ENCODE measurements at regions not wholly inside any gene's neighbourhood (a gene's known extent, or its start where the extent isn't known, plus 50 kb on each side); places are given as distances from the start of the nearest gene placed in this dataset.
"Not testable (repeated sequence)": the region's sequence is repeated elsewhere in the genome, so short reads cannot be mapped to it uniquely, and the experiment has no call there.

DNA sequence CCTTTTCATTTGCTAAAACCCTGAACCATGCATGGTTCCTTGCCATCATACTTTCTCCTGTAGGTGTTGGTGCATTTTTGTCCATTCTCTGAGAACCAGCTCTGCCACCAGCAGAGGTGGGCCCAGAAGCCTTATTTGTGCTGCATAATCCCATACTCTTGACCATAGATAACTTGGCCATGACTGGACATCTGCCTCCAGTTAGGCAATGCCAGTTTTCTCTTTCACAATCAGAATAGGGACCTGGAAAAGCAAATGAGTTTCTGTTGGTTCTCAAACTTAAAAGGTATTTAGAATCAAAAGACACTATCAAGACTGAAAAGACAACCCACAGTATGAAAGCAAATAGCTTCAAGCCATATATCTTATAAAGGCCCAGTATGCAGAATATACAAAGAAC lies 167.3 kb downstream of the MAIP1 start:
- Histone ChIP-seq H3K27me3 (ENCODE audit: control insufficient read depth in 2 of 2, insufficient read depth in 2 of 2, low read length in 2 of 2) (no peaks in the 10 kb centered on the region), H3K79me2 (ENCODE audit: control insufficient read depth, insufficient read depth, low read length) (no peaks in the 10 kb centered on the region), H2AFZ (ENCODE audit: low read depth, low read length) (no peak overlapping the region), H3K9ac (replicated peaks; ENCODE audit: extremely low read depth, insufficient read depth, low read length) (no peak overlapping the region), H3K9me1 (replicated peaks; ENCODE audit: control insufficient read depth, extremely low read depth, insufficient read depth, low read length) (no peaks in the 10 kb centered on the region), H3K4me3 (replicated peaks in 1 of 3; ENCODE audit: insufficient read depth in 1 of 3, low read depth in 1 of 3, low read length in 3 of 3) (no peak overlapping the region), H3K27ac (ENCODE audit: insufficient read depth, low read depth, low read length) (no peak overlapping the region), H3K36me3 (ENCODE audit: control insufficient read depth in 2 of 2, extremely low read depth in 1 of 2, insufficient read depth in 2 of 2, low read length in 2 of 2) (no peaks in the 10 kb centered on the region), H3K4me2 (ENCODE audit: insufficient read depth, low read length) (no peak overlapping the region), H3K4me1 (ENCODE audit: control insufficient read depth, extremely low read depth, insufficient read depth, low read length) (no peaks in the 10 kb centered on the region), H3K9me3 (replicated peaks; ENCODE audit: control insufficient read depth, insufficient read depth, low read length) (no peaks in the 10 kb centered on the region), H4K20me1 (replicated peaks; ENCODE audit: control insufficient read depth, extremely low read depth, insufficient read depth, low read length) (no peaks in the 10 kb centered on the region)
- ChIA-PET POLR2A (no interaction called here), CTCF (no interaction called here)
- no TSS peak for BruUV-seq (replicated peaks)
- DNase-seq (ENCODE audit: low read depth, low spot score) (no peak), FAIRE-seq (no peak)
- TF ChIP-seq, protein P1, sequence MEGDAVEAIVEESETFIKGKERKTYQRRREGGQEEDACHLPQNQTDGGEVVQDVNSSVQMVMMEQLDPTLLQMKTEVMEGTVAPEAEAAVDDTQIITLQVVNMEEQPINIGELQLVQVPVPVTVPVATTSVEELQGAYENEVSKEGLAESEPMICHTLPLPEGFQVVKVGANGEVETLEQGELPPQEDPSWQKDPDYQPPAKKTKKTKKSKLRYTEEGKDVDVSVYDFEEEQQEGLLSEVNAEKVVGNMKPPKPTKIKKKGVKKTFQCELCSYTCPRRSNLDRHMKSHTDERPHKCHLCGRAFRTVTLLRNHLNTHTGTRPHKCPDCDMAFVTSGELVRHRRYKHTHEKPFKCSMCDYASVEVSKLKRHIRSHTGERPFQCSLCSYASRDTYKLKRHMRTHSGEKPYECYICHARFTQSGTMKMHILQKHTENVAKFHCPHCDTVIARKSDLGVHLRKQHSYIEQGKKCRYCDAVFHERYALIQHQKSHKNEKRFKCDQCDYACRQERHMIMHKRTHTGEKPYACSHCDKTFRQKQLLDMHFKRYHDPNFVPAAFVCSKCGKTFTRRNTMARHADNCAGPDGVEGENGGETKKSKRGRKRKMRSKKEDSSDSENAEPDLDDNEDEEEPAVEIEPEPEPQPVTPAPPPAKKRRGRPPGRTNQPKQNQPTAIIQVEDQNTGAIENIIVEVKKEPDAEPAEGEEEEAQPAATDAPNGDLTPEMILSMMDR (IDR thresholded peaks at IDR 0.05; ENCODE audit: extremely low read depth in 1 of 2, insufficient read depth in 1 of 2, low read depth in 1 of 2, low read length in 2 of 2), result no peak
- TF ChIP-seq POLR2A (IDR thresholded peaks at IDR 0.05; ENCODE audit: low read depth, low read length), result no peak
- no peak for TF ChIP-seq POLR2AphosphoS5 (IDR thresholded peaks at IDR 0.05; ENCODE audit: insufficient read depth, low read depth, low read length)
- TF ChIP-seq MYC (IDR thresholded peaks at IDR 0.05; ENCODE audit: low read depth, low read length), result no peak
- TF ChIP-seq GATA2 (IDR thresholded peaks at IDR 0.05; ENCODE audit: insufficient read depth, insufficient read length, low read depth, low read length), result no peak
- no peak for TF ChIP-seq EZH2 (IDR thresholded peaks at IDR 0.05; ENCODE audit: borderline replicate concordance, low read depth, low read length, severe bottlenecking)
- no peak for TF ChIP-seq FOS (IDR thresholded peaks at IDR 0.05; ENCODE audit: borderline replicate concordance, insufficient read depth, low read length)
- TF ChIP-seq, protein P2, sequence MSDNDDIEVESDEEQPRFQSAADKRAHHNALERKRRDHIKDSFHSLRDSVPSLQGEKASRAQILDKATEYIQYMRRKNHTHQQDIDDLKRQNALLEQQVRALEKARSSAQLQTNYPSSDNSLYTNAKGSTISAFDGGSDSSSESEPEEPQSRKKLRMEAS (IDR thresholded peaks at IDR 0.05; ENCODE audit: insufficient read depth, insufficient read length), result no peak
- TF ChIP-seq JUN (IDR thresholded peaks at IDR 0.05; ENCODE audit: borderline replicate concordance, insufficient read depth, insufficient read length, low read depth), result no peak
- intact Hi-C loops (cut with micrococcal nuclease) (no loop called here), dilution Hi-C loops (cut with MboI; ENCODE audit: extremely low pct_ligation_motif_present, low sequenced_read_pairs) (no loop called here)

DNA sequence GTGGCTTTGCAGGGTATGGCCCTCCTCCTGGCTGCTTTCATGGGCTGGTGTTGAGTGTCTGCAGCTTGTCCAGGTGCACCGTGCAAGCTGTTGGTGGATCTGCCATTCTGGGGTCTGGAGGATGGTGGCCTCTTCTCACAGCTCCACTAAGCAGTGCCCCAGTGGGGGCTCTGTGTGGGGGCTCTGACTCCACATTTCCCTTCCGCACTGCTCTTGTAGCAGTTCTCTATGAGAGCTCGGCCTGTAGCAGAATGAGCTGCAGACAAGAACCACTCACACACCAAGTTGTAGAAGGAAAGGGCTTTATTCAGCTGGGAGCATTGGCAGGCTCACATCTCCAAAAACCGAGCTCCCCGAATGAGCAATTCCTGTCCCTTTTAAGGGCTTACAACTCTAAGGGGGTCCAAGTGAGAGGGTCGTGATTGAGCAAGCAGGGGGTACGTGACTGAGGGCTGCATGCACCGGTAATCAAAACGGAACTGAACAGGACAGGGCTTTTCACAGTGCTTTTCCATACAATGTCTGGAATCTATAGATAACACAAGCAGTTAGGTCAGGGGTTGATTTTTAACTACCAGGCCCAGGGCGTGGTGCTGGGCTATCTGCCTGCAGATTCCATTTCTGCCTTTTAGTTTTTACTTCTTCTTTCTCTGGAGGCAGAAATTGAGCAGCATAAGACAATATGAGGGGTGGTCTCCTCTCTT lies 169.4 kb downstream of the MAIP1 start:
- CTCF ChIA-PET; H3K4me1 ChIP-seq (ENCODE audit: control insufficient read depth, extremely low read depth, insufficient read depth, low read length); DNase-seq (ENCODE audit: low read depth, low spot score): not testable (repeated sequence)

More for the DNA sequence above, 169.4 kb downstream of the MAIP1 start:
- dilution Hi-C loops (cut with MboI; ENCODE audit: extremely low pct_ligation_motif_present, low sequenced_read_pairs); FAIRE-seq; H2AFZ ChIP-seq (ENCODE audit: low read depth, low read length); H3K27me3 ChIP-seq (ENCODE audit: control insufficient read depth in 2 of 2, insufficient read depth in 2 of 2, low read length in 2 of 2); H3K79me2 ChIP-seq (ENCODE audit: control insufficient read depth, insufficient read depth, low read length); H3K36me3 ChIP-seq (ENCODE audit: control insufficient read depth in 2 of 2, extremely low read depth in 1 of 2, insufficient read depth in 2 of 2, low read length in 2 of 2); H4K20me1 ChIP-seq (replicated peaks; ENCODE audit: control insufficient read depth, extremely low read depth, insufficient read depth, low read length); H3K9ac ChIP-seq (replicated peaks; ENCODE audit: extremely low read depth, insufficient read depth, low read length); H3K4me2 ChIP-seq (ENCODE audit: insufficient read depth, low read length); intact Hi-C loops (cut with micrococcal nuclease); H3K27ac ChIP-seq (ENCODE audit: insufficient read depth, low read depth, low read length); BruUV-seq (replicated peaks); H3K9me3 ChIP-seq (replicated peaks; ENCODE audit: control insufficient read depth, insufficient read depth, low read length); POLR2A ChIA-PET; H3K4me3 ChIP-seq (replicated peaks in 1 of 3; ENCODE audit: insufficient read depth in 1 of 3, low read depth in 1 of 3, low read length in 3 of 3); H3K9me1 ChIP-seq (replicated peaks; ENCODE audit: control insufficient read depth, extremely low read depth, insufficient read depth, low read length): not testable (repeated sequence)

Data from endothelial cell of umbilical vein (primary cell).